GM10266 (cell line): ENCODE measurements at regions not wholly inside any gene's neighbourhood (a gene's known extent, or its start where the extent isn't known, plus 50 kb on each side); places are given as distances from the start of the nearest gene placed in this dataset.

Source experiments
- DNase-seq: peaks from one replicate; pipeline ENCODE4 v3.0.0; 2012; ENCODE audit errors: extremely low spot score
- CTCF ChIP-seq: IDR thresholded peaks from 2 replicates; pipeline ENCODE4 v1.5.1; 2012; ENCODE audit warnings: mild to moderate bottlenecking, low read depth; ENCODE audit not compliant: control insufficient read depth, insufficient read depth; ENCODE audit errors: missing control alignments

- no peak for TF ChIP-seq CTCF
- DNase-seq, result no peak
These were observed 296.1 kb upstream of the GULP1 start for GRCh38 chr2:187995556-187995955.

GRCh38 chr2:187996630-187997029, 295.0 kb upstream of the GULP1 start:
- TF ChIP-seq CTCF, result no peak
- no peak for DNase-seq

- no peak for DNase-seq
- no peak for TF ChIP-seq CTCF
These were observed 291.5 kb upstream of the GULP1 start for GRCh38 chr2:188000189-188000588.

GRCh38 chr2:188003800-188004199, 287.9 kb upstream of the GULP1 start:
- no peak for TF ChIP-seq CTCF

GRCh38 chr2:188013767-188014166, 277.9 kb upstream of the GULP1 start:
- DNase-seq, result no peak

More at GRCh38 chr2:188003800-188004199, 287.9 kb upstream of the GULP1 start:
- DNase-seq, result no peak

GRCh38 chr2:188016917-188017316, 274.8 kb upstream of the GULP1 start:
- DNase-seq, result no peak
- TF ChIP-seq CTCF, result no peak

More at GRCh38 chr2:188013767-188014166, 277.9 kb upstream of the GULP1 start:
- TF ChIP-seq CTCF, result no peak

- no peak for TF ChIP-seq CTCF
- DNase-seq, result no peak
These were observed 269.3 kb upstream of the GULP1 start for GRCh38 chr2:188022389-188022788.
